ENCODE measurements at regions not wholly inside any gene's neighbourhood (a gene's known extent, or its start where the extent isn't known, plus 50 kb on each side); places are given as distances from the start of the nearest gene placed in this dataset.
A peak's percentile ranks its signal among the peaks of the same experiment; 100 is the strongest.
"Not testable (repeated sequence)": the region's sequence is repeated elsewhere in the genome, so short reads cannot be mapped to it uniquely, and the experiment has no call there.

DNA sequence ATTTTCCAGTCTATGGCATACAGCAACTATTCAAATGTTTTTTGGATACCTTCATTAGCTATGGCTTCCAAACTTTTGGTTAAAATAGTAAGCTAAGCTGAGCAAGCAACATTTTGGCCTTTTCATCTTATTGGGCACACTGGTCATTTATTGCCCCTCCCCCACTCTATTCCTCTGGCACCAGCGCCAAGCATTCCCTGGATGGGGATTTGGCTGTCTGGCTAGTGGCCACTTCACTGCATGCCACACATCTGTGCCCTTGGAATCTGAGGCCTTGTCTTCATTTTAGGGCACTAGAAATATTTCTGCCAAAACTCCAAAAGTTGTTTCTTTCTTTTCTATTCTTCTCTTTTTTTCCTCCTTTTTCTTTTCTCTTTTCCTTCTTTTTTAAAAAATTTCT, 305.8 kb upstream of the POTED start:
- H3K4me3 ChIP-seq (ENCODE audit: low read depth, low read length); H3K27ac ChIP-seq (ENCODE audit: extremely low read depth, low read depth, low read length); H3K9me3 ChIP-seq (ENCODE audit: control insufficient read depth, insufficient read depth, low read depth, low read length); H3K4me1 ChIP-seq (ENCODE audit: control insufficient read depth, insufficient read depth, low read length); CTCF ChIA-PET; H3K36me3 ChIP-seq (ENCODE audit: control insufficient read depth in 2 of 2, insufficient read depth in 1 of 2, low read length in 2 of 2); POLR2A ChIA-PET: not testable (repeated sequence)

DNA sequence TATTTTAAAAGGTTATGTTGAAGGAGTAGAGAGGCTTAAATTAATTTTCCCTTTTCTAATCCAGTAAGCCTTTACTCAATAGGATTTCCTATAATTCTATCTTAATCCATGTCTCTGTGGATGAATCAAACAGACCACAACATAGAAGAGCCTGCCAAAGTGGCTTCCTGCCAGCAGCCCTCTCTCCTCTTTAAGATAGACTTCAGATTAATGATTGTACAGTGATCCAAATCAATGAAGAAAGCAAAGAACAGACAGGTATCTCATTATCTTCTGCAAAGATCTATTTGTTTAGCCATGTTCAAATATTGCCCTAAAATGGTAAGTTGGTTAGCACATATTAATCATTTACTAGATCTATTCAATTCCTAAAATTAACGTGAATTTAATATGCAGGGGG, 304.7 kb upstream of the POTED start:
- H3K9me3 ChIP-seq (ENCODE audit: control insufficient read depth, insufficient read depth, low read depth, low read length); H3K4me3 ChIP-seq (ENCODE audit: low read depth, low read length); H3K4me1 ChIP-seq (ENCODE audit: control insufficient read depth, insufficient read depth, low read length); H3K27ac ChIP-seq (ENCODE audit: extremely low read depth, low read depth, low read length); H3K36me3 ChIP-seq (ENCODE audit: control insufficient read depth in 2 of 2, insufficient read depth in 1 of 2, low read length in 2 of 2); POLR2A ChIA-PET; CTCF ChIA-PET: not testable (repeated sequence)

DNA sequence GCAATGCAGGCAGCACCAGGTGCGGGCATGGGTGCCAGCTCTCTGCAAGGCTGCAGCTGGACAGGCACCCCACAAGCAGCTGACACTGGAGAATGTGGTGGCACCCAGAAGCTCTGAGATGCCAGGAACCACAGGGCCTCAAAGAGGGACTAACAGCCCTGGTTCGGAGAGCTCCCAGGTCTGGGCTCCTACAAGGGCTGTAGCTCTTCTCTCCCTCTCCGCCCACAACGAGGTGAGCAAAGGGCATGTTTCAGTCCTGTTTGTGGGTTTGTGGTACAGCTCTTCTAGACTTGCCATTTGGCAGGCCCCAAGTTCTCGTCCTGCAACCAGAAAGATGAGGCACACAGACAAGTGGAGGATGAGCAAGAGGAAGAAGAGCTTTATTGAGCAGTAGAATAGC, 299.5 kb upstream of the POTED start:
- H3K36me3 ChIP-seq (ENCODE audit: control insufficient read depth in 2 of 2, insufficient read depth in 1 of 2, low read length in 2 of 2); H3K4me3 ChIP-seq (ENCODE audit: low read depth, low read length); H3K27ac ChIP-seq (ENCODE audit: extremely low read depth, low read depth, low read length); CTCF ChIA-PET; POLR2A ChIA-PET; H3K9me3 ChIP-seq (ENCODE audit: control insufficient read depth, insufficient read depth, low read depth, low read length); H3K4me1 ChIP-seq (ENCODE audit: control insufficient read depth, insufficient read depth, low read length): not testable (repeated sequence)

DNA sequence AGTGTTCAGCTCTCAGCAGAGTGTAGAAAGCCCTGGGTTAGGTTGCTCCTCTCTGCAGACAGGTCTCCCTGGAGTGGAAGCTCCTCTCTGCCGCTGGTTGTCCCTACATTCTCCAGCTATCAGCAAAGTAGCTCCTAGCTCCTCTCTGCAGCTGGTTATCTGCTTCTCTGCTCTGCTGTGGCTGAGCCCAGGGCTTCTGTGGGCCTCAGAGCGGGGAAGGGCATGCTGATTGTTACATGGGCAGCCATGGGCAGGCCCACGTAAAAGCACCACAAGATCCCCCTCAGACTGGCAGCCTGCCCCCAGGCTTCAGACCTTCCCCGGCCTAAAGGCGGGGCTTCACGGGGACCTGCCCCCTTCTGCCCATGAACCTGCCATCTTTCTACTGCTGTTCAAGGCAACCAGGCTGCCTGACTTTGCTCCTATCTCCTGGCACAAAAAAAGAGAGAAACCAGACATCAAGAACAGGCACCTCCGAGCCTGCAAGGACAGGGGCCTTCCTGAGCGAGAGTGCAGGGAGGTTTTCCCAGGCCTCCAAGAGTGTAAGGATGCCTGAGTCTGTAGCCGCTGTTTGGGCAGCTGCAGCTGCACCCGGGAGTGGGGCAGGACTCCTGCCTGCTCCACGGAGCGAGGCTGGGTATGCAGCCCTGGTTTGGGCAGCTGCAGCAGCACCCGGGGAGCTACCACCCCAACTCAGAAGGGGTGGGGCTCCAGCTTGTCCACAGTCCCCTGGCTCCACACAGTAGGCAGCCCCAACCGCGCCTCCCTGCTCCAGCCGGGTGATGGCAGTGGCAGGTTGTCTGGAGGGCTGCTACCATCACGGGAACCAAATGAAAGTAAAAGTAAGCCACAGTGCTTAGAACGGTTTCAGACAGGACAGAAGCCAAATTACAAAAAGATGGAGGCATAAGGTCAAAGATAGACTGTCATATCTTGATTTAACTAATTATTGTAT, 298.7 kb upstream of the POTED start:
- H3K36me3 ChIP-seq (ENCODE audit: control insufficient read depth in 2 of 2, insufficient read depth in 1 of 2, low read length in 2 of 2); CTCF ChIA-PET; H3K4me1 ChIP-seq (ENCODE audit: control insufficient read depth, insufficient read depth, low read length); H3K9me3 ChIP-seq (ENCODE audit: control insufficient read depth, insufficient read depth, low read depth, low read length); H3K27ac ChIP-seq (ENCODE audit: extremely low read depth, low read depth, low read length); POLR2A ChIA-PET; H3K4me3 ChIP-seq (ENCODE audit: low read depth, low read length): not testable (repeated sequence)

DNA sequence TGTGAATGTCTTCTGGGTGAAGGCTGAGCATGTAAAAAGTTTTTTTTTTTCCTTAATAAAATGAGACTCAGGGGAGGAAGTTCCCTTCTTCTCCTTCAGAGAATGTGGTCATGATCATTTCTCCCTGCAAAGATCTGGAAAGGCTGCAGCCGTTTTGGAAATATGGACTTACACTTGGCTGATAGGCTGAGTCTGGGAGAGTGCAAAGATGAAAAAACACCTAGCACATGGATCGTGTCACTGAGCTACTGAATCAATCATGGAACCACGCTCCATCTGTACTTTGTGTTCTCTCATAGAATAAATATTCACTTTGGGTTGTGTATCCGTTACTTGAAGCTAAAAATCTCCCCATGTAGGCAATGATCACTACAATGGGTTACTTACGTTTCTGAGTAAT, 290.9 kb upstream of the POTED start:
- H3K9me3 ChIP-seq (ENCODE audit: control insufficient read depth, insufficient read depth, low read depth, low read length); POLR2A ChIA-PET; H3K4me1 ChIP-seq (ENCODE audit: control insufficient read depth, insufficient read depth, low read length); H3K27ac ChIP-seq (ENCODE audit: extremely low read depth, low read depth, low read length); CTCF ChIA-PET; H3K36me3 ChIP-seq (ENCODE audit: control insufficient read depth in 2 of 2, insufficient read depth in 1 of 2, low read length in 2 of 2); H3K4me3 ChIP-seq (ENCODE audit: low read depth, low read length): not testable (repeated sequence)

DNA sequence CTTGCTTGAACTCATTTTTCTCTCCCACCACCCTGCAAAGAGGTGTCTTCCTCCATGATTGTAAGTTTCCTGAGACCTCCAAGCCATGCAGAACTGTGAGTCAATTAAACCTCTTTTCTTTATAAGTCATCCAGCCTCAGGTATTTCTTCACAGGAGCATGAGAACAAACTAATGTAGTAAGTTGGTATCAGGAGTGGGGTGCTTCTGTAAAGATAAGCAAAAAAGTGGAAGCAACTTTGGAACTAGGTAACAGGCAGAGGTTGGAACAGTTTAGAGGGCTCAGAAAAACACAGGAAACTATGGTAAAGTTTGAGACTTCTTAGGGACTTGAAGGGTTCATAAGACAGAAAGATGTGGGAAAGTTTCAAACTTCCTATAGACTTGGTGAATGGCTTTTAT, 287.7 kb upstream of the POTED start:
- H3K27ac ChIP-seq (ENCODE audit: extremely low read depth, low read depth, low read length); H3K9me3 ChIP-seq (ENCODE audit: control insufficient read depth, insufficient read depth, low read depth, low read length); H3K4me1 ChIP-seq (ENCODE audit: control insufficient read depth, insufficient read depth, low read length); H3K4me3 ChIP-seq (ENCODE audit: low read depth, low read length); CTCF ChIA-PET; H3K36me3 ChIP-seq (ENCODE audit: control insufficient read depth in 2 of 2, insufficient read depth in 1 of 2, low read length in 2 of 2); POLR2A ChIA-PET: not testable (repeated sequence)
- TF ChIP-seq ZNF707 (tag by site-specific recombination; IDR thresholded peaks at IDR 0.05) = peak; percentile 53

DNA sequence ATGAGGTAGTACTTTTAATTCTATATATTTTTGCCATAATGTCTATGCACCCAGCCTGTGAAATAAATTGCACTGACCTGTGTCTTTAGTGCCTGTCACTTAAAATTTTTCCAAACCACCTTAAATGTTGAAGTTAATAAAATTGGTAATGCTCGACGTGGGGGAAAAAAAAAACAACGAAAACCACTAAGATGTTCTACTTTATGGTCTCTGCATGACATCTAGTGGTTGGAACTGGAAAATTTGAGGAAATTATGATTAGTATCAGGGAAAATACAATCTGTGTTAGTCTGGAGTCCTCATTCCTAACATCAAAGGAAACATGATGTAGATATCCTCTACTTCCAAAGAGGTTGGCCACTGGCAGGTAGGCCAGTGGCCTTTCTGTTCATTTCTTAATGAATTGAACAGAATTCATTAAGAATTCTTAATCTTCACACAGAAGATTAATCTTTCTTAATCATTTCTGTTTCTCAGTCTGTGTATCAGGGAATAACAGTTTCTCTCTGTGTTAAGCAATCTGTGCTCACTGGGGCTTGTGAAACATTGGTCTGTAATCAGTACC, 268.8 kb upstream of the POTED start:
- H3K4me1 ChIP-seq (ENCODE audit: control insufficient read depth, insufficient read depth, low read length); H3K36me3 ChIP-seq (ENCODE audit: control insufficient read depth in 2 of 2, insufficient read depth in 1 of 2, low read length in 2 of 2); POLR2A ChIA-PET; H3K4me3 ChIP-seq (ENCODE audit: low read depth, low read length); H3K27ac ChIP-seq (ENCODE audit: extremely low read depth, low read depth, low read length); H3K9me3 ChIP-seq (ENCODE audit: control insufficient read depth, insufficient read depth, low read depth, low read length); CTCF ChIA-PET: not testable (repeated sequence)

DNA sequence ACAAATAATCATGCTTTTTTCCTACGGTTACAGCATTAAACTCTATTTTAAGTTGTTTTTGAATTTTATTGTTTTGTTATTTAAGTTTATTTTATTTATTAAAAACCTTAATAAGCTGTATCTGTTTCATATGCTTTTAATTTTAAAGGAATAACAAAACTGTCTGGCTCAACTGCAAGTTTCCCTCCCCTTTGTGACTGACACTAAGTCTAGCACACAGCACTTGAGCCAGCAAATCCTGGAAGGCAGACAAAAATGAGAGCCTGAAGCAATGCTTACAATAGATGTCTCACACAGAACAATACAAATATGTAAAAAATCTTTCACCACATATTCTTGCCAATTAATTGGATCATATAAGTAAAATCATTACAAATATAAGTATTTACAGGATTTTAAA, 258.1 kb upstream of the POTED start:
- H3K4me1 ChIP-seq (ENCODE audit: control insufficient read depth, insufficient read depth, low read length); CTCF ChIA-PET; H3K9me3 ChIP-seq (ENCODE audit: control insufficient read depth, insufficient read depth, low read depth, low read length); H3K27ac ChIP-seq (ENCODE audit: extremely low read depth, low read depth, low read length); H3K4me3 ChIP-seq (ENCODE audit: low read depth, low read length); H3K36me3 ChIP-seq (ENCODE audit: control insufficient read depth in 2 of 2, insufficient read depth in 1 of 2, low read length in 2 of 2); POLR2A ChIA-PET: not testable (repeated sequence)

DNA sequence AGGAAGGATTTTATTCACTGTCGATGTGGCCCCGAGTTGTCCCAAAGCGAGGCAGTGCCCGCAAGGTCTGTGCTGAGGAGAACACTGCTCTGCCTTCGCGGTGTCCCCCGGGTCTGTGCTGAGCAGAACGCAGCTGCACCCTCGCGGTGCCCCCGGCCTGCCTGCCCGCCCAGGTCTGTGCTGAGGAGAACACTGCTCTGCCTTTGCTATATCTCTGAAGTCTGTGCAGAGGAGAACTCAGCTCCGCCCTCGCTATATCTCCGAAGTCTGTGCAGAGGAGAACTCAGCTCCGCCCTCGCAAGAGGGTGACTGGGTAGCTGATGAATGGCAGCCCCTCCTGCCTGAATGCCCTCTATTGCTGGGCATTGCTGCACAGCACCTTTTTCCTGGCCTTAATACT, 249.4 kb upstream of the POTED start:
- H3K4me1 ChIP-seq (ENCODE audit: control insufficient read depth, insufficient read depth, low read length); H3K9me3 ChIP-seq (ENCODE audit: control insufficient read depth, insufficient read depth, low read depth, low read length); CTCF ChIA-PET; H3K36me3 ChIP-seq (ENCODE audit: control insufficient read depth in 2 of 2, insufficient read depth in 1 of 2, low read length in 2 of 2); H3K4me3 ChIP-seq (ENCODE audit: low read depth, low read length); H3K27ac ChIP-seq (ENCODE audit: extremely low read depth, low read depth, low read length); POLR2A ChIA-PET: not testable (repeated sequence)

Data from HEK293 (cell line).